GM18868 (cell line): ENCODE measurements at regions not wholly inside any gene's neighbourhood (a gene's known extent, or its start where the extent isn't known, plus 50 kb on each side); places are given as distances from the start of the nearest gene placed in this dataset.
A peak's percentile ranks its signal among the peaks of the same experiment; 100 is the strongest.
"Not testable (repeated sequence)": the region's sequence is repeated elsewhere in the genome, so short reads cannot be mapped to it uniquely, and the experiment has no call there.

Source experiments
- ATAC-seq: cut with Tn5 transposase; IDR thresholded peaks from one replicate; pipeline ENCODE4 v1.9.1; 2021; ENCODE audit warnings: mild to moderate bottlenecking, moderate library complexity; ENCODE audit not compliant: unreplicated experiment

DNA sequence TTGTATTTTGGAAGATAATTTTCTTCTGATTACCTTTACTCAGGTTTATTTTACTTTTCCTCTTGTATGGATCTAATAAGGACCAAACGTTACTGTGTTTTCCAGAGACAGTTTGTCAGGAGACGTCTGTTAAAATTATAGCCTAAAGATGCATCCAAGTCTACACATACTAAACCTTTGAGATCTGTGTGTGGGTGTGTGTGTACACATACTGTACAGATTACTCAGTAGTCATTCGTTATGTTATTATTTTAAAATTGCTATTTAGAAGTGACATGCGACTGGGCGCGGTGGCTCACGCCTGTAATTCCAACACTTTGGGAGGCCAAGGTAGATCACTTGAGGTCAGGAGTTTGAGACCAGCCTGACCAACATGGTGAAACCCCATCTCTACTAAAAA, 51.6 kb upstream of the CNTLN start:
- no peak for ATAC-seq

DNA sequence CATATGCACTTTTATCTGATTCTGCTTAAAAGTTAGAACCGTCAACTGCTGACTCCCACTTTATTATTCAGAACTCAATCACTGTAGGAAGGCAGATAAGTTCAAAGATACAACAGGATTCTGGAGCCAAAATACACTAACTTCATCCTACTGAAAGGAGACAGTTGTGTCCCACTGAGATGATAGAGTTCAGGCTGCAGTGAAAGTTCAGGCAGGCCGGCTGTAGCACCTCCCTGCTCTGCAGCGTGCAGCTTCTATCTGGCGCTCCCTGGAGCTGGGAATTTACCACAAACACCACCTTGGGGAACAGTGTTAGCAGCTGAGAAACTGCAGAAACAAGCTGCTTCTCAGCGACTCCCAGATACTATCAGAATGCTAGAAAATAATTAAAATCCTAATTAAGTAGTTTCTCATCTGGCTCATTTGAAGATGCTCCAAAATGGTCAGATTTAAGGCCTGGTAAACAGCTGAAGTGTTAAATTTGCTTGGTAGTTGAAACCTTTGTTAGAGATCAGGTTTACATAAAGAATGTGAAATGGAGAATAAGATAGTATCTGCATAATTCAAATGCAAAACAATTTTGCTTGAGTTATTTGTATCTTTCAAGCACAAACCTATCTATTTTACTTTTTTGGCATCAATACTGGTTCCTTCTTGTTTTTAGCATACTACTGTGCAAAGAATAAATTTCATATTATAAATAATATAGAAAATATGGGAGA, 52.3 kb upstream of the CNTLN start:
- no peak for ATAC-seq

DNA sequence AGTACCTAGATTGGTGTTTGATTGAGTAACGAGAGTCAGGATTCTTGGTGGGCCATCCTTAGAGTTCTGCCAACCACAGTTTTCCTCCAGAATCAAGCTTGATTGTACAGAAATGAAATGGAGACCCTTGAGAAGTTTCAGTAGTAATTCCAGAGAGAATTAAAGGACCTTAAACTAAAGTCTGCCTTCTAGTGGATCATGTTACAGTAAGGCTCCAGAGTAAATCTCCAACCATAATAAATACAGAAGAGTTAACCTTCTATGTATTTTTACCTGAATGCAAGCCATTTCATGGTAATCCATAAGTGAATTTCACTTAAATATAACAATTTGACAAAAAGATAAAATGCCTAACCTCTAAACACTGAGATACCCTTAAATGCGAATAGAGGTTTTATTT, 53.0 kb upstream of the CNTLN start:
- ATAC-seq: no peak

DNA sequence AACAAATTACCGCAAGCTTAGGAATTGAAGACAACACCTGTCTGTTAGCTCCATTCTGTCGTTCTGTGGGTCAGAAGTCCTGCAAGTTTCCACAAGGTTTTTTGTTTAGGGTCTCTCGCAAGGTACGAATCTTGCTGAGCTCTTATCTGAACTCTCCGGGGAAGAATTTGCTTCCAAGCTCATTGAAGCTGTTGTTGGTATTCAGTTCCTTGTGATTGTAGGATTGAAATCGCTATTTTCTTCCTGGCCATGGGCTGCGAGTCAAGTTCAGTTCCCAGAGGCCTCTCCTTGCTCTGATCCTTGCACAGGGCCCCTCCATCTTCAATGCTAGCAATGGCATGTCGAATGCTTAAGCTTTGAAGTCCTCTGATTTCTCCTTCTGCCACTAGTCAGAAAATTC, 53.5 kb upstream of the CNTLN start:
- ATAC-seq: no peak

DNA sequence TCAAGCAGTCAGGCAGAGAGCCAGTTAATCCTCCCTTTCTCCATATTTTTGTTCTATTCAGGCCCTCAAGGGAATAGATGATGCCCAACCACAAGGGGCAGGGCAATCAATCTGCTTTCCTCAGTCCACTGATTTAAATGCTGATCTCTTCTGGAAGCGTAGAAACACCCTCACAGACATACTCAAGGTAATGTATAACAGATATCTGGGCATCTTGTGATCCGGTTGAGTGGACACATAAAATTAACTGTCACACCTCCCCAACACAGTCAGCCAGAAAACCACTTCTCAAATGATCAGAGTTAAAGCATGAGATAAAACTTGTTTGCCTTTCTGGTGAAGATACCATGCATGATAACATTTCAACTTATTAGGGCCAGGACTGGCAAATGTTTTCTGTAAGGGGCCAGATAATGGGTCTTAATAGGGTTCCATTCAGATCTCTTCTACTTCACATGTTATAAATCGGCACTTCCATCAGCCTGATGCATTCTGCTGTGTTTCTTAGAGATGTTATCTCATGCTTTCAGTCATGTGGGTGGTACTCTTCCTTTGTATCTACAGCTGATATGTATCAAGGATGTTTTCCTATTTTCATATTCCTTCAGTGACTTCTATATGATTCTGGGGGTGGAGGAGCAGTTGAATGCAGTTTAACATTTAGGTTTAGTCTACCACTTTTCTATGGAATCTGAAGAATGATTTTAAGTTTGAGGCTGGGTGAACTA, 58.9 kb upstream of the CNTLN start:
- no peak for ATAC-seq

DNA sequence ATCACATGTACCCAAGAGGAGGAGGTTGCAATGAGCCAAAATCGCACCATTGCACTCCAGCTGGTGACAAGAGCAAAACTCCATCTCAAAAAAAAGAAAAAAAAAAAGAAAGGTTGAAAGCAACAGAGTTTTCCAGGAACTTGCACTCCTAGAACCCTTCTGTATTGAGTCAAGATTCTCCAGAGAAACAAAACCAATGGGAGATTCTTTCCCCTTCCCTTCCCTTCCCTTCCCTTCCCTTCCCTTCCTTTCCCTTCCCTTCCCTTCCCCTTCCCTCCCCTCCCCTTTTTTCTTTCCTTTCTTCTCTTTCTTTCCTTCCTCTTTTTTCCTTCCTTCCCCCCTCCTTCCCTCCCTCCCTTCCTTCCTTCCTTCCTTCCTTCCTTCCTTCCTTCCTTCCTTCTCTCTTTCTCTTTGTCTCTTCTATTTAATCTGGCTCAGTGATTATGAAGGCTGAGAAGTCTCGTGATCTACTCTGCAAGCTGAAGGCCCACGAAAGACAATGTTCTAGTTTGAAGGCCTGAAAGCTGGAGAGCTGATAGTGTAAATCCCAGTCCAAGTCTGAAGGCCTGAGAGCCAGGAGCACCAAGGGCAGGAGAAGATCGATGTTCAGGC, 59.6 kb upstream of the CNTLN start:
- no peak for ATAC-seq

DNA sequence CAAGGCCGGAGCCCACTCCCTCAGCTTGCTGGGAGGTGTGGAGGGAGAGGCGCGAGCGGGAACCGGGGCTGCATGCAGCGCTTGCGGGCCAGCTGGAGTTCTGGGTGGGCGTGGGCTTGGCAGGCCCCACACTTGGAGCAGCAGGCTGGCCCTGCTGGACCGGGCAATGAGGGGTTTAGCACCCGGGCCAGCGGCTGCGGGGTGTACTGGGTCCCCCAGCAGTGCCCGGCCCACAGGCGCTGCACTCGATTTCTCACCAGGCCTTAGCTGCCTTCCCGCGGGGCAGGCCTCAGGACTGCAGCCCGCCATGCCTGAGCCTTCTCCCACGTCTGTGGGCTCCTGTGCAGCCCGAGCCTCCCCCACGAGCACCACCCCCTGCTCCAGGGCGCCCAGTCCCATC, 62.3 kb upstream of the CNTLN start:
- not testable (repeated sequence) for ATAC-seq

DNA sequence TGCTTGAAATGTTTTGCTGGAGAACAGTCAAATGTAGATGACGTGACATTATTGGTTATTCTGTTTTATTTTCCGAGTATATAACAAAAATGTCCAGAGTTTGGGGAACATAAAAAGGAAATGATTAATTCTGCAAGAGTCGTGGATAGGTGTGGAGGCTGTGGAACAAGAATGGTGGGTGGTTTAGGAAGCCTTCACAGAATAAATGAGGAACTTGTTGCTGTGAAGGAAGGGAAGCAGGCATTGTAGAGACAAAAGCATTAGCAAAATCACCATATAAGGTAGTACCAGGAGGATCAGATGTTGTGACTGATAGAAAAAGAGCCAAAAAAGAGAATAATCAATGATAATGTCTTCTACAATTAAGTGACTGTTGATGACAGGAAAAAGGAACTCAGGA, 66.2 kb upstream of the CNTLN start:
- ATAC-seq: no peak

DNA sequence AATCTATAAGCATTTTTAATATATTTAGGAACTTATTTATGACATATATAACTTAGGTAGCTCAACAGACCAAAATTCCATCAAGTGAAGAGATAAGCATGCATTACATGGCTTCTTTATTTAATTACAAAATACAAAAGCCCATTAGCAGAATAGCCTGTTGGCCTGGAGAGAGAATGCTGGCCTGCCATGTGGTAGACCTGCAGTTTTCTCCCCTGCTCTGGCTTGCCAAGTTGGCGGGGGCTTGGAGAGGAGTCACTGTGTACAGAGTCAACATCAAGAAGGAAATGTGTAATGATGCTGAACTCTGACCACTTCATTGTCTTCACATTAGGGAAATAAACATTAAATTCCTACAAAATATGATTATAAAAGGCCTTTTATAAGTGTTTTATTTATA, 69.8 kb upstream of the CNTLN start:
- ATAC-seq: no peak

DNA sequence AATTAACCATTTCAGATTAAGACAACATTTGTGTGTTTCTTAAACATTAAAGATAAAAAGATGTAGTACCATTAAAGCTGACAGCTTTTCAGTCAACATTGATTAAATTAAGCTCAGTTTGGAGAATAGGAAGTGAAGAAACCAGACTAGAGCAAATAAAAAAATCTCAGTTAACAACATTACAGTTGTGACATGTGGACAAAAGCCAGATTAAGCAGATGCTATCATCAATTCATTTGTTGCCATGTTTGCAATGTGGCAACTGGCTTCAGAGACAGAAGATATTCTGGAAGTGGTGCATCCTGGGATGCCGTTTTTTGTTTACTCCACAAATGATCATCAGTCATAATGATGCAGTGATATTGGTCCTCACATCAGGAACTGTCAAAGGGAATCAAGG, 70.3 kb upstream of the CNTLN start:
- no peak for ATAC-seq

DNA sequence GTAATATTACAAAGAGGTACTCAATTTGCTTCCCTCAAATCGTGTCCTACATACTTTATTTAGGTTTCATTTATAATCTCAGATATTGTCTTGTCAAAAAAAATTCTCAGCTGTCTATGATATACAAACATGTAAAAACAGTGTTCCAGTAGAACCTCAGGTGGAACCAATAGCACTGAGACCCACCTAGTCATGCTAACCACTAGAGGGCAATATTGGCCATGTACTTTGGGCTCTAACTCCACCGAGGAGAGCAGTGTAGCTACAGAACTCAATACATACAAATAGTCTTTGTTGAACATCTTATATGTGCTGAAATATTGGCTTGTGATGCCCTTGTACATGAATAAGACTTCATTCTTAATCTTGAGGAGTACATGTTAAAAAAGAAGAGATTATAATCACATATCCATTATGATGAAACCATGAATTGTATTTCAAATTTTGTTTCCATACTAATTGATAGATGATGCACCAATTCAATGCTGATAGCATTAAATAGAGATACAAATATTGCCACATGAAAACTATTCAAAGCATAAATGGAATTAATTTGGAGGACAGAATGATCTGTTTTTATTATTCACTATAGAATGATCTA, 71.2 kb upstream of the CNTLN start:
- ATAC-seq: peak; percentile 99

DNA sequence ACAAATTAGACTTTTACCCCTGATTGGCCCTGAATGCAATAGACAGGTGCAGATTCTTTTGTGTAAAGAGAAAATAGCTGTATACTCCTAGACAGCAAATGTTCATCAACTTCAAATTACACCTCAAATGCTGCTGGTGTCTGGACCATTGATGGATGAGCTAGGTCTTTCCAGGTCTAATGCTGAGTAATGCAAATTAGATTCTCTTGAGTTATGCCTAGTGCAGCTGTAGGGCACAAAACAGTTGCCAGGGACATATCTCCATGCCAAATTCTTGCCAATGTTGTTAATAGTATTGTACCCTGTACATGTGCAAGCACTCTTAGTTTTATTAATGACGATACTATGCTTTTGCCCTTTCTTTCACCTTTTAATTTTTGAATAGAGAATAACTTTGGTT, 72.3 kb upstream of the CNTLN start:
- no peak for ATAC-seq

DNA sequence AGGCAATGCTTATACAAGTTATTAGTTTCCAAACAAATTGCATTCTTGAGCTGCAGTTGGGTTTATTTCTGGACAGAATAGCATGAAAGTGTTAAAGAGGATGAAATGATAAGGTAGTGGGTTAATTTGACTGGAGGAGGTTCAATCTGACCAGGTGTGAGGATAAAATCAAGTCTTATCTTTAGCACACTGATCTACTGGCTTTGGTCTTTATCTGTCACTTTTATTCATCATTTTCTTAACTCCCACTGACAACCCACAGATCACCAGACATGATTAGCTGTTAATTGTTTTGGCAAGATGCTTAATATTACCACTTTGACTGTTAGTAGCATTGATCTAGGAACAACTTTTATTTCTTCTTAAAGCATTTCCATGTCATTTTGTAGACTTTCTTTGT, 74.4 kb upstream of the CNTLN start:
- no peak for ATAC-seq

DNA sequence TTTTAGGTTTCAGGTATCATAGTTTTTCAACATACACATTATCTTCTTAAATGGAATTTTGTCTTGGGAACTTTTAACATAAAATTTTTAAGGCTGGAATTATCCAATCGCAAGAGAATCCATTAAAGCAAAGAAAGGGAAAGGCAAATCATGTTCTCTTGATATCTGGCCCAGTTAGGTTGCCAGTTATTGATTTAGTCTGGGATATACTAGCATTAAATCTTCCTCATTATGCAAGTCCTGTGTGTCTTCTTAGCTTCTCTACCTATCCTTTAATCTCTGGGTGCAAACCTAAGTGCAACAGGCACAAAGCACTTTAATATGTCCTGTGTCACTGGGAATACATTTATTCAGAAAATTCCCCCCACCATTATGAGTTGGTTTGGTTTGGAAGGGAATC, 75.4 kb upstream of the CNTLN start:
- no peak for ATAC-seq

DNA sequence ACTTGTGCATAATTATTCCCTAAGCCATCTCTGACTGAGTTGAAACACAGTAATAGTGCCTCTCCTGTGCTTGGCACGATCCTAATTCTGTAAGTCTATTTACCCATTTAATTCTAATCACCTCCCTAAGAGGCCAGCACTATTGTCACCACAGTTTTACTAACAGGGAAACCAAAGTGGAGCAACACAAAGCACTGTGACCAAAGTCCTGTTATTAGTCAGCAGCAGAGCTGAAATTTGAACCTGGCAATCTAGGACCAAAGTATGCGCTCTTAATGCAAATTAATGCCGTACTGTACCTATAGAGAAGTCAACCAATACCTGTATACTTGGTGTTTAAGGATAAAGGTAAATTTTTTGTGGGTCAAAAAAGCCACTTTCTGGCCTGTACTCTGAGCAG, 77.1 kb upstream of the CNTLN start:
- ATAC-seq: no peak

DNA sequence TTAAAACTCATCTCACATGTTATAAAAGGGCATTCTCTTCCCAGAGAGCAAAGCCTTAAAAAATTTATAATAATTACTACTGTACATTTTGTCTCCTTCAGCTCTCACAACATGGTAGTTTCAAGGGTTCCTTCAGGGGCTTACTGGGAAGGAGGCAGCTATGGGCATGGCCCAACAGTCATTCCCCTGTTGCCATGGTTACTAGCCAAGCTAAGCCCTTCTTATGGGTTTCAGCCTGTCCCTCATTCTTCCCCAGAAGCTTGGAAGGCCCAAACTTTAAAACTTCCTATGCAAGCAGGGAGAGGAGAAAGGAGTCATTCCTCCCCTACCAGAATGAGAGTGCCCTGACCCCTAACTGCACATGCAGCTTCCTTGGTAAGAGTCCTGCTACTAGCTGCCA, 82.2 kb upstream of the CNTLN start:
- no peak for ATAC-seq

DNA sequence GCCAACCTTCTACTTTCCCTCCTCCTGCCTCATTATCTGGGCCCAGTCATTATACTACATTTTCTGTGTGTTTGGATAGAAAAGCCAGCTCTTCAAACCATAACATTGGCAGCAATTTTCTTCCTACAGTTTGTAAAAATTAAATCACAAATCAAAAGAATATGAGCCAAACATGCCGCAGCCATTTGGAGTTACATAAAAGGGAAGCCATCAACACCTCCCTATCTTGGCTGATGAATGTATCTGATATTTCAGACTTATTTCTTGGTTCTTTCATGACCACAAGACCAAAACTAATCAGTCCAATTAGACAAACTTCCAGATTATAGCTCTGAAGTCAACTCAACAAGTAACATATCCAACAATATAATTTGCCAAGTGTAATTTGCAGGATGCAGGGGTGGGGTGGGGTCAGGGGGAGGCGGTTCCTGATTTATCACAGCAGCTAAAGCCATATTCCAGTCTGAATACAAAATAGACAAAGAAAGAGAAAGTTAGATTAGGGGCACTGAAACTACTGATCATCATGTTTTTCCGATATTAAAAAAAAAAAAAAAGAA, 89.4 kb upstream of the CNTLN start:
- no peak for ATAC-seq

DNA sequence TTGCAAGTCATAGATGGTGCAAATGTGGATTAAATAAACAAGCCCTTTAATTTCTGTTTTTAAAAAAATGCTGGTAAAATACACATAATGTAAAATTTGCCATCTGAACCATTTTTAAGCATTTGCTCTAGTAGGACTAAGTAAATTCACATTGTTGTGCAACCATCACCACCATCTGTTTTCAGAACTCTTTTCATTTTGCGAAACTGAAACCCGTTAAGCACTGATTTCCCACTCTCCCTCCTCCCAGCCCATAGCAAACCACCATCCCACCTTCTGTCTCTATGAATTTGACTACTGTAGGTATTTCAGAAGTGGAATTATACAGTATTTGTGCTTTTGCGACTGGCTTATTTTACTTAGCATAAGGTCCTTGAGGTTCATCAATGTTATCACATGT, 103.3 kb upstream of the CNTLN start:
- no peak for ATAC-seq

DNA sequence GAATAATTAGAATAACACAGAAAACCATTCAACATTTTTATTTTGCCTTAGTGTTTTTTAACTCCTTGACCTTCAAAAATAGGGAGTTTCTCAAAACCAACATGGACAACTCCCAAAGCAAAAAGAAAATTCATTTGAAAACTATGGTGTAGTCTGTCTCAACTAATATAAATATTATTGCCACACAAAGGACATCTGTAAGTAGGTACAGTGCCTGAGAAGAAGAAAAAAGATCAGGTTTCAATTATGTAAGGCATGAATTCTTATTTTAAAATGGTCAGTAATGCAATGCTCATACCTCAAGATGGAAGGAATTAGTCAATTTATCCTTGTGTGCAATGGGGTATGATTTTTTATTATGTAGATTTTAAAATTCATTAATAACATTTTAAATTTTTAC, 109.6 kb upstream of the CNTLN start:
- ATAC-seq: no peak

DNA sequence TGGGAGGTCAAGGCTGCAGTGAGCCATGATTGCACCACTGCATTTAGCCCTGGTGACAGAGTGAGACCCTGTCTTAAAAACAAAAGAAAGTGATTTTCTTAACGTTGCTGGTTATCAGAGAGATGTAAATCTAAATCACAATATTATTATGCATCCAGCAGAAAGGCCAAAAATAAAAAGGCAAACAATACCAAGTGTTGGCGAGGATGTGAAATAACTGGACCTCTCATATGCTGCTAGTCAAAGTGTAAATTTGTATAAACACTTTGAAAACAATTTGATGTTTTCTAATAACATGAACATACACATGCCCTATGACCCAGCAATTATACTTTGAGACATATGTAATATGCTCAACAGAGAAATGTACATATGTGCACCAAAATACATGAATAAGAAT, 110.7 kb upstream of the CNTLN start:
- ATAC-seq: no peak

DNA sequence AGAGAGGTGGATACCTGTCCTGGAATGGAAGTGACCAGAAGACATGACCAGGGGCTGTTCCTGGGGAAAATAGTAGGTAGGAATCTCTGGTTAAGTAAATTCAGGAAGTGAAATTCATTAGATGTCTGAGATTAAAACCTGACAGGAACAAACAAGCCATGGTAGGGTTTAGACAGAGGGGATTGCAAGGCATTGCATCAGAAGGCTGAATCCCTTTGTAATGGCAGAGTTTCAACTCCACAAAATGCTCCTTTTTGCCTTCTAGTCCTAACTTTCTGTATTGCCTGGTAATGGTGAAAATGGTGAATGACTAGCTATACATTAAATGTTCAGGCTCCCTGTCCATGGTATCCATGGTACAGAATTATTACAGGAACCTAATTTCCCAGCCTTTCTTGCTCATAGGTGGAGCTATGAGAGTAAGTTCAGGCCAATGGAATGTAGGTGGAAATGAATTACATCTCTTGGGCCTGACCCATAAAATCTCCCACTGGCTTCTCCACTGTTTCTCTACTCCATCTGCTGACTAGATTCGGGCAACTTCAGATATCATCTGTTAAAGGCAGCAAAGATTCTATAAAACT, 113.4 kb upstream of the CNTLN start:
- ATAC-seq: no peak
